GM21447 (cell line): ENCODE measurements at regions not wholly inside any gene's neighbourhood (a gene's known extent, or its start where the extent isn't known, plus 50 kb on each side); places are given as distances from the start of the nearest gene placed in this dataset.

ENCODE experiments used
- ATAC-seq: cut with Tn5 transposase; IDR thresholded peaks from one replicate; pipeline ENCODE4 v1.9.1; 2021; ENCODE audit not compliant: unreplicated experiment

- ATAC-seq, result no peak
These were observed 56.6 kb downstream of the SPRY2 start for GRCh38 chr13:80284290-80284689.

GRCh38 chr13:80278706-80279105 is 62.2 kb downstream of the SPRY2 start:
- ATAC-seq, result no peak

- no peak for ATAC-seq
These were observed 64.3 kb downstream of the SPRY2 start for GRCh38 chr13:80276371-80277289.

- ATAC-seq, result no peak
These were observed 66.3 kb downstream of the SPRY2 start for GRCh38 chr13:80274643-80275042.

- no peak for ATAC-seq
These were observed 67.2 kb downstream of the SPRY2 start for GRCh38 chr13:80273718-80274117.

- no peak for ATAC-seq
These were observed 75.6 kb downstream of the SPRY2 start for GRCh38 chr13:80265348-80265747.

- ATAC-seq, result no peak
These were observed 77.0 kb downstream of the SPRY2 start for GRCh38 chr13:80263745-80264513.

GRCh38 chr13:80262051-80262695 is 78.8 kb downstream of the SPRY2 start:
- no peak for ATAC-seq

- peak; percentile 64 for ATAC-seq
These were observed 81.8 kb downstream of the SPRY2 start for GRCh38 chr13:80259159-80259558.

- peak; percentile 64 for ATAC-seq
These were observed 84.5 kb downstream of the SPRY2 start for GRCh38 chr13:80256352-80256932.

GRCh38 chr13:80255946-80256345 is 85.0 kb downstream of the SPRY2 start:
- no peak for ATAC-seq

- ATAC-seq, result no peak
These were observed 89.5 kb downstream of the SPRY2 start for GRCh38 chr13:80251403-80251802.

GRCh38 chr13:80250213-80250810 is 90.6 kb downstream of the SPRY2 start:
- no peak for ATAC-seq

- ATAC-seq, result no peak
These were observed 91.3 kb downstream of the SPRY2 start for GRCh38 chr13:80249516-80250212.

- no peak for ATAC-seq
These were observed 95.7 kb downstream of the SPRY2 start for GRCh38 chr13:80245162-80245733.

GRCh38 chr13:80244574-80244973 is 96.4 kb downstream of the SPRY2 start:
- no peak for ATAC-seq

- no peak for ATAC-seq
These were observed 98.0 kb downstream of the SPRY2 start for GRCh38 chr13:80242728-80243427.

GRCh38 chr13:80239571-80240255 is 101.2 kb downstream of the SPRY2 start:
- no peak for ATAC-seq

- no peak for ATAC-seq
These were observed 101.8 kb downstream of the SPRY2 start for GRCh38 chr13:80239116-80239515.
